ENCODE measurements at regions not wholly inside any gene's neighbourhood (a gene's known extent, or its start where the extent isn't known, plus 50 kb on each side); places are given as distances from the start of the nearest gene placed in this dataset.

DNA sequence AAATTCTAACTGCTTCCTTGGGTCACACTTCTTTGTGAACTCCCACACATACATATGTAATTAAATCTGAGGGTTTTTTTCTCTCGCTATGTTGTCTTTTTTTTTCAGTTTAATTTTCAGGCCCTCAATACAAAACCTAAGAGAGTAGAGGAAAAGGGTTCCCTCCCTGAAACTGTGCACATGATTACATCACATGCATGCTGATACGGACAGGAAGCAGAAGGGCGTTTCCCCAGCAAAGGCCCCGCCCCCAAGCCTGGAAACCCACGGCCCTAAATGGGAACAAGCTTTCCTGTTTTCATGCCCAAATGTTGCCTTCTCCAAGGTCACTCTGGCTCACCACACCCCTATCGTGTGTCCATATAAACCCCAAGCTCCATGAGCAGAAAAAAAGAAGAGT is 115.4 kb downstream of the TEX36 start:
- no peak overlapping the region for H3K9ac ChIP-seq (ENCODE audit: low read length)
- H3K27me3 ChIP-seq (ENCODE audit: control insufficient read depth in 1 of 2, insufficient read depth in 2 of 2, low read length in 2 of 2): no peaks in the 10 kb centered on the region
- H3K4me3 ChIP-seq (ENCODE audit: low read depth in 1 of 2, low read length in 2 of 2): no peak overlapping the region
- H3K36me3 ChIP-seq (ENCODE audit: insufficient read depth, low read length): no peaks in the 10 kb centered on the region
- no peaks in the 10 kb centered on the region for H3K4me1 ChIP-seq (ENCODE audit: insufficient read depth, low read length)
- no peaks in the 10 kb centered on the region for H3K9me3 ChIP-seq (ENCODE audit: low read length)
- H3K27ac ChIP-seq (ENCODE audit: low read depth, low read length): no peak overlapping the region

DNA sequence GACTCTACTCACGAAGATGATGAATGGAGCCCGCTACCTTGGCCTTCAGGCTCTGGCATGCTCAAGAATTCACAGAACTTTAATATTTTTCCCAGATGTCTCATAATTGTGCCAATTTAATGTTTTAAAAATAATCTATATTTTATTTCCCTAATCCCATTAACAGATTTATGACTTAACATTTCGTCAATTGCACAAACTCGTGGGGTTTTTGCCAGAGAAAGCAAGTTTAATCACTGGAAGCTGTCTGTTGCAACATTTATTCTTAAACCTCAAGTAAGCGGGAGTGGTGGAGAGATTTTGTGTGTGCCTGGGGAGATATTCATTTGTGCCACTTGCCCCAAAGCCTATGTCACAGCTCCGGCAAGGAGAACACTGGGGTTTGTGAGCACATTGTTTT is 117.9 kb downstream of the TEX36 start:
- Histone ChIP-seq H3K9ac (ENCODE audit: low read length) (no peak overlapping the region), H3K4me1 (ENCODE audit: insufficient read depth, low read length) (no peaks in the 10 kb centered on the region), H3K27me3 (ENCODE audit: control insufficient read depth in 1 of 2, insufficient read depth in 2 of 2, low read length in 2 of 2) (no peaks in the 10 kb centered on the region)

DNA sequence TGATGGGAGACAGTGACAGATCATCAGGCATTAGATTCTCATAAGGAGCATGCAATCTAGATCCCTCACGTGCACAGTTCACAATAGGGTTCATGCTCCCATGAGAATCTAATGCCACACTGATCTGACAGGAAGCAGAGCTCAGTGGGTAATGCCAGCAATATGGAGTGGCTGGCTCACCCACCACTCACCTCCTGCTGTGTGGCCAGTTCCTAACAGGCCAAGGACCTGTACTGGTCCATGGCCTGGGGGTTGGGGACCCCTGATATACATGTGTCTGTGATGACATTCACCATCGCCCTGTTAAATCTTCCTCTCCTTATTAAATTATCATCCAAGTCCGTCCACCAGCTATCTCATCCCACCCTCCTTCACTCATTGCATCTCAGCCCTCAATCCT is 118.4 kb downstream of the TEX36 start:
- no peak overlapping the region for H3K4me3 ChIP-seq (ENCODE audit: low read depth in 1 of 2, low read length in 2 of 2)
- H3K9ac ChIP-seq (ENCODE audit: low read length): no peak overlapping the region
- no peaks in the 10 kb centered on the region for H3K9me3 ChIP-seq (ENCODE audit: low read length)
- no peaks in the 10 kb centered on the region for H3K27me3 ChIP-seq (ENCODE audit: control insufficient read depth in 1 of 2, insufficient read depth in 2 of 2, low read length in 2 of 2)
- no peaks in the 10 kb centered on the region for H3K4me1 ChIP-seq (ENCODE audit: insufficient read depth, low read length)
- no peaks in the 10 kb centered on the region for H3K36me3 ChIP-seq (ENCODE audit: insufficient read depth, low read length)
- no peak overlapping the region for H3K27ac ChIP-seq (ENCODE audit: low read depth, low read length)

More for the DNA sequence above, 117.9 kb downstream of the TEX36 start:
- Histone ChIP-seq H3K9me3 (ENCODE audit: low read length) (no peaks in the 10 kb centered on the region), H3K27ac (ENCODE audit: low read depth, low read length) (no peak overlapping the region), H3K4me3 (ENCODE audit: low read depth in 1 of 2, low read length in 2 of 2) (no peak overlapping the region), H3K36me3 (ENCODE audit: insufficient read depth, low read length) (no peaks in the 10 kb centered on the region)

DNA sequence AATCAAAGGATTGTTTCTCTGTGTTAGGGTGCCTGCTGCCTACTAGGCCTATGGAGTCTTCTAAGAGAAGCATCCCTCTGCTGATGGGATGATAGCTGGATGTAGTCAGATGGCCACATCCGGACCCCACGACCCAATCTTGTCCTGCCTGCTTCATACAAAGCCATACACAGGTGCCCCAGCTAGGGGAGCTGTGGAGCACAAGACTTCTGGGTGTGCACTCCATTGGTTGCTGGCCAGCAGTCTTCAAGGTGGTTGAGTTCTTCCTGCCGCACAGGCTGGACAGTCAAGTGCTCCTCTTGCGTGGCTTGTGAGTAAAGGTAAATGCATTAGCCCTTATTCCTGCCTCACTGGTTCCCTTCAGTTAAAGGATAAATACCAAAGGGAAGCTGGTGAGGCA is 120.2 kb downstream of the TEX36 start:
- no peak overlapping the region for H3K9ac ChIP-seq (ENCODE audit: low read length)
- no peak overlapping the region for H3K27ac ChIP-seq (ENCODE audit: low read depth, low read length)
- no peak overlapping the region for H3K4me3 ChIP-seq (ENCODE audit: low read depth in 1 of 2, low read length in 2 of 2)
- H3K9me3 ChIP-seq (ENCODE audit: low read length): no peaks in the 10 kb centered on the region
- no peaks in the 10 kb centered on the region for H3K36me3 ChIP-seq (ENCODE audit: insufficient read depth, low read length)
- no peaks in the 10 kb centered on the region for H3K27me3 ChIP-seq (ENCODE audit: control insufficient read depth in 1 of 2, insufficient read depth in 2 of 2, low read length in 2 of 2)
- H3K4me1 ChIP-seq (ENCODE audit: insufficient read depth, low read length): no peaks in the 10 kb centered on the region

DNA sequence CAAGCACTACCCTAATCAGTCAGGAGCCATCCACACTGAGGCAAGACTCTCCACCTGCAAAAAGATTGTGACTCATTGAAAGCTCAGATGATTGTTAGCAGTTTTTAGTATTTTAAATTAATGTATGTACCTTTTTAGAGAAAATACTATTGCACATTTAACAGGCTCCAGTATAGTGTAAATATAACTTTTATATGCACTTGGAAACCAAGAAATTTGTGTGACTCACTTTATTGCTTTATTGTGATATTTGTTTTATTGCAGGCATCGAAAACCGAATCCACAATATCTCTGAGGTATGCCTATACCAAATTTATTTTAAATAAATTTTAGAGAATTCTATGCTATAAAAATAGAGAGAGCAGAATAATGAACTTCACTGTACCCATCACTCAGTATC is 122.0 kb downstream of the TEX36 start:
- no peak overlapping the region for H3K4me3 ChIP-seq (ENCODE audit: low read depth in 1 of 2, low read length in 2 of 2)
- H3K27ac ChIP-seq (ENCODE audit: low read depth, low read length): no peak overlapping the region
- no peaks in the 10 kb centered on the region for H3K36me3 ChIP-seq (ENCODE audit: insufficient read depth, low read length)

DNA sequence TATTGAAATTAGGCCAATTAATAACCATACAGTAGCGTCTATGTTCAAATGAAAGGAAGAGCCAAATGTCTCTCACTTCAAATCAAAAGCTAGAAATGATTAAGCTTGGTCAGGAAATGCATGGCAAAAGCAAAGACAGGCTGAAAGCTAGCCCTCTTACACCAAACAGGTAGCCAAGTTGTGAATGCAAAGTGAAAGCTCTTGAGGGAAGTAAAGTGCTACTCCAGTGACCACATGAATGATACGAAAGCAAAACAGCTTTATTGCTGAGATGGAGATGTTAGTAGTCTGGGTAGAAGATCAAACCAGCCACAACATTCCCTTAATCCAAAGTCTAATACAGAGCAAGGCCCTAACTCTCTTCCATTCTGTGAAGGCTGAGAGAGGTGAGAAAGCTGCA is 123.8 kb downstream of the TEX36 start:
- Histone ChIP-seq H3K4me1 (ENCODE audit: insufficient read depth, low read length) (no peaks in the 10 kb centered on the region), H3K36me3 (ENCODE audit: insufficient read depth, low read length) (no peaks in the 10 kb centered on the region), H3K27me3 (ENCODE audit: control insufficient read depth in 1 of 2, insufficient read depth in 2 of 2, low read length in 2 of 2) (no peaks in the 10 kb centered on the region), H3K9me3 (ENCODE audit: low read length) (no peaks in the 10 kb centered on the region), H3K9ac (ENCODE audit: low read length) (no peak overlapping the region), H3K4me3 (ENCODE audit: low read depth in 1 of 2, low read length in 2 of 2) (no peak overlapping the region), H3K27ac (ENCODE audit: low read depth, low read length) (no peak overlapping the region)

More for the DNA sequence above, 122.0 kb downstream of the TEX36 start:
- H3K9ac ChIP-seq (ENCODE audit: low read length): no peak overlapping the region
- no peaks in the 10 kb centered on the region for H3K9me3 ChIP-seq (ENCODE audit: low read length)
- H3K4me1 ChIP-seq (ENCODE audit: insufficient read depth, low read length): no peaks in the 10 kb centered on the region
- H3K27me3 ChIP-seq (ENCODE audit: control insufficient read depth in 1 of 2, insufficient read depth in 2 of 2, low read length in 2 of 2): no peaks in the 10 kb centered on the region

DNA sequence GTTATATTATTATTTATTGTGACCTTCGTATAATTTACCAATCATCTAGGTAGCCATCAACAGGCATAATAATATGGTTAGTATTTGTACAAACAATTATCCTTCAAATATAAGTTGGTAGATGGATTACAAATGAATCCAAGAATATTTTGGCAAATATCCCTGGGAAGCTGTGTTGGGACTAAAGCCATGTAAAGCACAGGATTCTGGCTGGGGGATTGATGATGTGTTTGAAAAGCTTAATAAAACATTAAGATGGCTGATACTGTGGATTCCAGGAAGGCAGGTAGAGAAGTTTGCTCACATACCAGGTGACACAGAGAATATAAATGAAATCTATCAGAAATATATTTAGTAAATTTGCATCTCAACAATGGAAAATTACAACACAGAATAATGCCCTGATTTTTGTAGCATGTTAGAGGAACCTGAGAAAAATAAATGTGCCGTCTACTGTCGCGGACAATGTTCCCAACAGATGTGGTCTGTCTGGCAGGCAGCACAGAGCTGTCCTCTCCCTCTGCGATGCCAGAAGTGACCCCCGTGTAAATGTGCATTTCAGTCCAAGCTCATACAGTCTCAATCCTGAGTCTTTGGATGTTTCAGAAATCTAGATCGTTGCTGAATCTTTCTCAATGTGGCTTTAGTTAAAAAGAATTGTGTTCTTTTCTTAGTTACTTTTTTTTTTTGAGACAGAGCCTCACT is 125.0 kb downstream of the TEX36 start:
- Histone ChIP-seq H3K27me3 (ENCODE audit: control insufficient read depth in 1 of 2, insufficient read depth in 2 of 2, low read length in 2 of 2) (no peaks in the 10 kb centered on the region), H3K36me3 (ENCODE audit: insufficient read depth, low read length) (no peaks in the 10 kb centered on the region), H3K27ac (ENCODE audit: low read depth, low read length) (no peak overlapping the region), H3K9ac (ENCODE audit: low read length) (no peak overlapping the region), H3K4me3 (ENCODE audit: low read depth in 1 of 2, low read length in 2 of 2) (no peak overlapping the region), H3K9me3 (ENCODE audit: low read length) (no peaks in the 10 kb centered on the region), H3K4me1 (ENCODE audit: insufficient read depth, low read length) (no peaks in the 10 kb centered on the region)

DNA sequence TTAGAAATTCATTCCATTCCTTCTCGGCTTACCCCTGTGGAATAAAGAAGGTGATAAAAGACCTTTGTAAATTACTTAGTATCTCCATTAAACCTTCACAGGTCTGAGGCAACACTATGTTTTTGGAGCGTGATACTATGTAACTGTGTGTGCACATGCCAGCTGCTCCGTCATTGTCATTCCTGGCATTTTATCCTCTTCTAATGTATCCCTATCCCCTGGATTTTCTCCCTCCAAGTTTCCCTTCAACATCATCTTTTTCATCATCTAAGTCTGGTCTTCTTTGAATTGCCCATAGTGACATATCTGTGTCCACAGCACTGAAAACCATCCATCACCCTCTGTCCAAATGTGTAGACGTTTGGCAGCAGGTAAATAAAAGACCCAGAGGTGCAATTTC is 125.7 kb downstream of the TEX36 start:
- Histone ChIP-seq H3K36me3 (ENCODE audit: insufficient read depth, low read length) (no peaks in the 10 kb centered on the region), H3K9me3 (ENCODE audit: low read length) (no peaks in the 10 kb centered on the region), H3K4me1 (ENCODE audit: insufficient read depth, low read length) (no peaks in the 10 kb centered on the region), H3K27ac (ENCODE audit: low read depth, low read length) (no peak overlapping the region), H3K27me3 (ENCODE audit: control insufficient read depth in 1 of 2, insufficient read depth in 2 of 2, low read length in 2 of 2) (no peaks in the 10 kb centered on the region), H3K9ac (ENCODE audit: low read length) (no peak overlapping the region), H3K4me3 (ENCODE audit: low read depth in 1 of 2, low read length in 2 of 2) (no peak overlapping the region)

DNA sequence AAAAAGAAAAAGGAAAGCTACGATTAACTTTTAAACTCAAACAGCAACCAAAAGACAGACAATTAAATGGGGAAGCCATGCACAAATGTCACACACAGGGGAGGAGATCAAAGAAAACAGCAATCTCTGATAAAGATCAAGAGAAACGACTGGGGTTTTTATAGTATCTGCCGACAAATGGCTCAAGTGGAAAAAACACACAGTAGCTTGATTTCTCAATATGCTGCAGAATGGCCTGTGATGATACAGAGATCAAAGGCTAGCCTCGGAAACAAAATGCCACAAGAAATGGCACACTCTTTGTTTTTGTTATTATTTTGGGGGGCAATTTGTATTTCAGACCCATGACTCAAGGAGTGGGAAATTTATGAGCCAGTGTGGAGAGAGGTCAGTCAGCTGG is 126.1 kb downstream of the TEX36 start:
- H3K36me3 ChIP-seq (ENCODE audit: insufficient read depth, low read length): no peaks in the 10 kb centered on the region
- H3K27ac ChIP-seq (ENCODE audit: low read depth, low read length): no peak overlapping the region
- no peaks in the 10 kb centered on the region for H3K4me1 ChIP-seq (ENCODE audit: insufficient read depth, low read length)
- H3K27me3 ChIP-seq (ENCODE audit: control insufficient read depth in 1 of 2, insufficient read depth in 2 of 2, low read length in 2 of 2): no peaks in the 10 kb centered on the region
- no peak overlapping the region for H3K9ac ChIP-seq (ENCODE audit: low read length)
- no peak overlapping the region for H3K4me3 ChIP-seq (ENCODE audit: low read depth in 1 of 2, low read length in 2 of 2)
- no peaks in the 10 kb centered on the region for H3K9me3 ChIP-seq (ENCODE audit: low read length)

DNA sequence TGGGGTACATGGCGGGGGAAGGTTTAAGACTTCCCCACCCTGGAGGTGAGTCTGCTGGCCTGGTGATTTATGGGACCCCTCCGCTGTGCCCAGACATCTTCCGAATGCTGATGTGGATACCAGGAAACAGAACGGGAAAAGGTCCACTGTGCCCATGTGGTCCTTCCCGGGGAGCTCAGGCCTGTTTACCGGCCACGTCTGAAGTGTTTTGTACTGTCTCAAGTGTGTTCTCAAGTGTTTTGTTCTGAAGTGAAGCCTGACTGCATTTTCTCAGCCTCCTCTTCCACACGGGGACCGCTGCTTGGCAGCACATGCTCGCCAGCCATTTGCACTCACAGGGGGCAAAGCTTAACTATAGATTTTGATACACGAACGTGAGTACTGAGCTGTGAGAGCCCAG is 127.2 kb downstream of the TEX36 start:
- no peaks in the 10 kb centered on the region for H3K9me3 ChIP-seq (ENCODE audit: low read length)
- H3K9ac ChIP-seq (ENCODE audit: low read length): no peak overlapping the region
- no peaks in the 10 kb centered on the region for H3K4me1 ChIP-seq (ENCODE audit: insufficient read depth, low read length)
- H3K4me3 ChIP-seq (ENCODE audit: low read depth in 1 of 2, low read length in 2 of 2): no peak overlapping the region
- no peaks in the 10 kb centered on the region for H3K27me3 ChIP-seq (ENCODE audit: control insufficient read depth in 1 of 2, insufficient read depth in 2 of 2, low read length in 2 of 2)
- no peaks in the 10 kb centered on the region for H3K36me3 ChIP-seq (ENCODE audit: insufficient read depth, low read length)
- no peak overlapping the region for H3K27ac ChIP-seq (ENCODE audit: low read depth, low read length)

DNA sequence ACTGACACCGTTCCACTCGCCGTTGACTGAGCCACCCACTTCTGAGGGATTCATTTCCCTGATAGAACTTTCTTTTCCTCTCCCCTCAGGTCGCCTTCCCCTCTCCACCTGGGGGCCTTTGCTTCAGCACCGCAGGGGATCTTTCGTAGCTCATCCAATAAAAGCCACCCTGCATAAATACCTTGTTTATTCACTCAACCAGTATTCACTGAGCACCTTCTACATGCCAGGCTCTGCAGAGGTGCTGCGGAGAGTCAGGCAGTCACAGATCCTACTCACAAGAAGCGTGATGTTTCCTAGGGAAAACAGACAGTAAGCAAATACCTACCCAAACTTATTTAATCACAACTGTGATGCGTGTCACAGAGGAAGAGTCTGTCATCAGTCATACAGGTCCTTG is 127.7 kb downstream of the TEX36 start:
- no peak overlapping the region for H3K9ac ChIP-seq (ENCODE audit: low read length)
- no peaks in the 10 kb centered on the region for H3K9me3 ChIP-seq (ENCODE audit: low read length)
- H3K4me1 ChIP-seq (ENCODE audit: insufficient read depth, low read length): no peaks in the 10 kb centered on the region
- H3K36me3 ChIP-seq (ENCODE audit: insufficient read depth, low read length): no peaks in the 10 kb centered on the region
- no peak overlapping the region for H3K4me3 ChIP-seq (ENCODE audit: low read depth in 1 of 2, low read length in 2 of 2)
- no peaks in the 10 kb centered on the region for H3K27me3 ChIP-seq (ENCODE audit: control insufficient read depth in 1 of 2, insufficient read depth in 2 of 2, low read length in 2 of 2)
- no peak overlapping the region for H3K27ac ChIP-seq (ENCODE audit: low read depth, low read length)

DNA sequence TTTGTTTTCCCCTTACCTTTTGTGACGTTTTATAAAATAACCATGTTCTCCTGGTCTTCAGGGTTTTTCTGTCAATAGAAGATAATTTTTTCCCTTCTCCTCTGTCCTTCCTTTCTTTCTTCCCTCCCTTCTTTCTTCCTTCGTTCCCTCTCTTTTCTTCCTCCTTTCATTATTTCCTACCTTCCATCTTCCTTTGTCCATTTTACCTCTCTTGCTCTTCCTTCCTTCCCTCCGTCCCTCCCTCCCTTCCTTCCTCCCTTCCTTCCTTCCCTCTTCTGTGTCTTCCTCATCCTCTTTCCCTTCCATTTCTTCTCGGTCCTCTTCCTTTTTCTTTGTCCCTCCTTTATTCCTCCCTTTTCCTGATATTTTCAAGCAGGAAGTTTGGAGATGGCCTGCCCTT is 128.2 kb downstream of the TEX36 start:
- Histone ChIP-seq H3K9ac (ENCODE audit: low read length) (no peak overlapping the region), H3K4me3 (ENCODE audit: low read depth in 1 of 2, low read length in 2 of 2) (no peak overlapping the region), H3K27ac (ENCODE audit: low read depth, low read length) (no peak overlapping the region), H3K9me3 (ENCODE audit: low read length) (no peaks in the 10 kb centered on the region), H3K27me3 (ENCODE audit: control insufficient read depth in 1 of 2, insufficient read depth in 2 of 2, low read length in 2 of 2) (no peaks in the 10 kb centered on the region), H3K4me1 (ENCODE audit: insufficient read depth, low read length) (no peaks in the 10 kb centered on the region), H3K36me3 (ENCODE audit: insufficient read depth, low read length) (no peaks in the 10 kb centered on the region)

All from muscle layer of colon (tissue), 2 donors.